ENCODE measurements at regions not wholly inside any gene's neighbourhood (a gene's known extent, or its start where the extent isn't known, plus 50 kb on each side); places are given as distances from the start of the nearest gene placed in this dataset.
"Not testable (repeated sequence)": the region's sequence is repeated elsewhere in the genome, so short reads cannot be mapped to it uniquely, and the experiment has no call there.

DNA sequence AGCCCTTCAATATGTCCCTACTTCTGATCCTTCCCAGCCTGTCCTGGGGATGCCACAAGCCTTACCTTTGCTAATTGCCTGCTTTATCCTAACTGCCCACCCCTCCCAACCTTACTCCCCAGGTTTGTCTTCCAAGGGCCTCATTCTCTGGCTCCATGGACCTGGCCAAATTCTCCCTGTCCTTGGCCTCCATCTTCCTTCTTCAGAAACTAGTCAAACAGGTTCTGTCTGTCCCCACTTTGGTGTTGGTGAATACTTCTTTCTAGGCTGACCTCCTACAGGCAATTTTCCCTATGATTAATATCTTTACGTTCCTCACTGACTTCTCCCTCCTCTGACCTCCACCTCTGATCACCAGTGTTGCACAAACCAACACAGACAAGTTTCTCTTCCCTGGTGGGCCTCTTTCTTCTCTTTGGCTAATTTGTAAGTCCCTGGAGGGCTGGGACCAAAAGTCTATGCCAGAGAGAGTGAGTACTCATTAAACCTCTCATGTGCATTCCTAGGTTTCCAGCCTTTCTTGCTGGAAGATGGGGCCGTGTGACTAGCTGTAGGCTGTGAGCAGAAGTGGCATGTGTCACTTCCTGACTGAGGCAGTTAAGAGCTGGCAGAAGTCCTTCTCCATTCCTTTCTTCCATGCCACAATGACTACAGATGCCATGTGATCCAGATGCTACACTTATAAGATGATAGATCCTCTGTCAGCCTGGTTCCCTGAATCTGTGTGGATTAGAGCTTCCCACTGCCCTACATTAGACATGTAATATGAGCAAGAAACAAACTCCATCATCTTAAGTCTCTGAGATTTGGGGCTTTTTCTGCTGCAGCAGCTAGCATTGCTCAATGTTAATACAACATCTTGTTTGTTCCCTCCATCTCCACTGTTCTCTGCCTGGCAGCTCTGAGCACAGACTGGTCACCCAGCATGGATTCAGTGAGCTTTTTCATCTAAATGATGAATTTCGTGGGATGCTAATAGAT lies 382.7 kb downstream of the RPS24 start:
- H3K4me3 ChIP-seq (replicated peaks in 1 of 3): no peak overlapping the region
- TF ChIP-seq POLR2A (IDR thresholded peaks at IDR 0.05): no peak
- TF ChIP-seq, protein P1, sequence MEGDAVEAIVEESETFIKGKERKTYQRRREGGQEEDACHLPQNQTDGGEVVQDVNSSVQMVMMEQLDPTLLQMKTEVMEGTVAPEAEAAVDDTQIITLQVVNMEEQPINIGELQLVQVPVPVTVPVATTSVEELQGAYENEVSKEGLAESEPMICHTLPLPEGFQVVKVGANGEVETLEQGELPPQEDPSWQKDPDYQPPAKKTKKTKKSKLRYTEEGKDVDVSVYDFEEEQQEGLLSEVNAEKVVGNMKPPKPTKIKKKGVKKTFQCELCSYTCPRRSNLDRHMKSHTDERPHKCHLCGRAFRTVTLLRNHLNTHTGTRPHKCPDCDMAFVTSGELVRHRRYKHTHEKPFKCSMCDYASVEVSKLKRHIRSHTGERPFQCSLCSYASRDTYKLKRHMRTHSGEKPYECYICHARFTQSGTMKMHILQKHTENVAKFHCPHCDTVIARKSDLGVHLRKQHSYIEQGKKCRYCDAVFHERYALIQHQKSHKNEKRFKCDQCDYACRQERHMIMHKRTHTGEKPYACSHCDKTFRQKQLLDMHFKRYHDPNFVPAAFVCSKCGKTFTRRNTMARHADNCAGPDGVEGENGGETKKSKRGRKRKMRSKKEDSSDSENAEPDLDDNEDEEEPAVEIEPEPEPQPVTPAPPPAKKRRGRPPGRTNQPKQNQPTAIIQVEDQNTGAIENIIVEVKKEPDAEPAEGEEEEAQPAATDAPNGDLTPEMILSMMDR (IDR thresholded peaks at IDR 0.05): peak in 1 of 6 experiments; percentile 9
- H3K36me3 ChIP-seq: no peaks in the 10 kb centered on the region
- peak; percentile 46 to 49 for DNase-seq
- H3K27ac ChIP-seq: peak overlapping the region in 2 of 3 donors; percentile 54 to 59
- H3K27me3 ChIP-seq: no peaks in the 10 kb centered on the region
- H3K9me3 ChIP-seq: no peaks in the 10 kb centered on the region
- peaks cover 15 to 38% of the 10 kb centered on the region in 2 donors for H3K4me1 ChIP-seq
- intact Hi-C loops (cut with DNase I): no loop called here
- WGBS, 2 donors: 50 to 57% methylated on average over 3 of the region's 3 CpGs

DNA sequence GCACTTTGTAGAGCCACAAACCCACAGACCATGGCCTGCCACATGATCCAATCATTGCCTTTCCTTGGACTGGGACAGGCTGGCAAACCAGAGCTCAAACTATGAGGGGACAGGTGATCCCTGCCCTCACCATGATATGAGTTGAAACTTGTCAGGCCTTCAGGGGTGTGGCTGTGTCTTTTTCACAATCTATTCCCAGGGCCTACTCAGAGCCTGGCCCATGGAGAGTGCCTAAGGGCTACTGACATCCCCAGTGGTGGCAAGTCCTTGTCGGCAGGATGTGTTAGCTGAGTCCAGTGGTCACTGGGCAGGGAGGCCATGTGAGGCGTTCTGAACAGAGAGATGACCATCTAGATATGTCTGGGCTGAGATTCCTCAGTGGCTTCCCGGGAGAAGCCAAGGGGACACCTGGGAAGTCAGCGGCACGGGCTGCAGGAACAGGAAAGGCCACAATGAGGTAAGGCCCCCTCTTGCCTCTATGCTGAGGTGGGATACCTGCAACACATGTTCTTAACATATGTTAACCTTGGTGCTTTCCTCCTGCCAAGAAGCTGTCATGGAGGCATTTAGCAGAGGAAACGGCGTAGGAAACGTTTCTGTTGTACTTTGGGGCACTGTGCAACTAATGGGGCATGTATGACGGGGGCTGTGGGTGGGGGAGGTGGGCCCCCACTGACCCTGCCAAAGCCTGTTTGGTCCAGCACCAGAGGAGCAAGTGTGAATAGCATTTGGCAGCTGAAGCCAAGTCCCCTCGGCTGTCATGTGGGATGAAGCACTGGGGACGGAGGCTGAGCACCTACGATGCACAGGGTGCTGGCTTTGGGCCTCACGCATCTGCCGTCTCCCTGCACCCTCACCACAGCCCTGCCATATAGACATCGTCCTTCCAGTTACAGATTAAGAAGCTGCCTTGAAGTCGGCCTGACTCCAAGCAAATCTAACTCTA lies 384.0 kb downstream of the RPS24 start:
- Histone ChIP-seq H3K9me3 (no peaks in the 10 kb centered on the region), H3K27ac (peak overlapping the region in 1 of 3 donors; percentile 59), H3K4me3 (replicated peaks in 1 of 3) (no peak overlapping the region), H3K4me1 (peaks cover 15 to 35% of the 10 kb centered on the region in 2 donors), H3K27me3 (no peaks in the 10 kb centered on the region), H3K36me3 (no peaks in the 10 kb centered on the region)
- TF ChIP-seq, protein P1 (IDR thresholded peaks at IDR 0.05): no peak
- TF ChIP-seq POLR2A (IDR thresholded peaks at IDR 0.05): no peak
- DNase-seq: no peak
- intact Hi-C loops (cut with DNase I): no loop called here
- WGBS, 2 donors: 93 to 94% methylated on average over 13 to 16 of the region's 16 CpGs

DNA sequence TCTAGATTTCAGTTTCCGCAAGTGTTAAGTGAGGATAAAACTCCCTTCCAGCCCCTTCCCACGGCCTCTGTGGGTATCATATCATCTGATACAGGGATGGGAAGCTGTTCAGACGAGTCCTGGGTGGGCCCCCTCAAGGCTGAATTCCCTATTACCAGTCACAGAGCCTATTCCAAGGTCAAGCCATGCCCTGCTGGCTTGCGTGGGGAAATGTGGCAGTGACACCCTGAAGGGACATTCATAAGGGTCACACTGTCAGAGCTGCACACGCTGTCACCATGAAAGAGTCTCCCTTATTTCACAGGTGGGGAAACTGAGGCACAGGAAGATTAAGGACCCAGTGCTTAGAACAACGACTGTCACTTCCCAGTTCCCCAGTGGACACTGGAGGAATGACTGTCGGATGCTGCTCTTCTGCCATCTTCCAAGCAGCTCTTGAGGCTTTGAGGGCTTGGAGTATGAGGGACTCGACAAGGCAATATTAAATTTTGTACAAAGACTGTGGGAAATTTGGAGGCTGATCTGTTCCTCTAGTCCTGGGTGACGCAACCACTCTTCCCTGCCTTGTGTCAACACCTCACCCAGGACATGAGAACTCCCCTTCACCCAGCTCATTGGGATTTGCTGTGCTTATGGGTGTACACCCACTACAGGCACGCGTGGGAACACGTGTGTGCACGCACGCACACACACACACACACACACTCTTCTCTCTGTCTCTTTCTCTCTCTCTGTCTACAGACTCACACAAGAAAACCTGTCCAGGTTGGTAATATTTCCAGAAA lies 386.0 kb downstream of the RPS24 start:
- H3K27ac ChIP-seq: no peak overlapping the region
- peaks cover 15 to 24% of the 10 kb centered on the region in 2 donors for H3K4me1 ChIP-seq
- no peaks in the 10 kb centered on the region for H3K27me3 ChIP-seq
- intact Hi-C loops (cut with DNase I): no loop called here
- H3K4me3 ChIP-seq (replicated peaks in 1 of 3): no peak overlapping the region
- WGBS, 2 donors: 92 to 94% methylated on average over 13 to 14 of the region's 14 CpGs
- TF ChIP-seq POLR2A (IDR thresholded peaks at IDR 0.05): no peak
- TF ChIP-seq, protein P1 (IDR thresholded peaks at IDR 0.05): no peak
- no peaks in the 10 kb centered on the region for H3K9me3 ChIP-seq
- no peak for DNase-seq
- H3K36me3 ChIP-seq: no peaks in the 10 kb centered on the region

DNA sequence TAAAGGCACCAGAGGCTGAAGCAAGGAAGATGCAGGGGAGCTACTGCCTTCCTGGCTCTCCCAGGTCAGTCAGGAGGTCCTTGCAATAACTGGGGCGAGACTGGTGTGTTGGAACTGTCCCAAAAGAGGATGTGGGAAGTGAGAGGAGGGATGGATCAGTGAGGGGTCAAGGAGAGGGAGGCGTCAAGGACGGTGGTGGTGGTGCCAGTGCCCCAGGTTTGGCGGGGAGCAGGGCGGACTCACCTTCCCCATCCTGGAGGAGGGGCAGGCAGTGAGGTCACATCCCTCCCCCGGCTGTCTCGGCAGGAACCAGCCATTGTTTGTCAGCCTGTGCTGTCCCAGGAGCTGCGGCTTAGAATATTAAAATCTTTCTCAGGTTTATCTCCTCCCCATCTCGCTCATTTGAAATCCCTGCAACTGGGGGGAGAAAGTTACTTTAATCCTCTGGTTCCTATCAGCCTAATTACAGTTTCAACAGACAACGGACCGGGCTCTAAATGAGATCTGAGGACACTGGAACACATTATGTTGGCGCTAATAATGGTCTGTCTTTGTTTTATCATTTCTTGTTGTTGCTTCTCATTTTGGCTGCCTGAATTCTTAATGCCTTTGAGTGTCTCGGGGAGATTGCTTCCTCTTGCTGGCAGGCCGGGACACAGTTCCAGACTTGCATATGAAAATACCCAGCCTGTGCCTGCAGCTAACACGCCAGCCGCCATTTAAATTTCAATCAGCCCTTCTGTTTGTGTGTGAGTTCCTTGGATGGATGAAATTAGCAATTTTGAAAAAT lies 387.5 kb downstream of the RPS24 start:
- Histone ChIP-seq H3K9me3 (no peaks in the 10 kb centered on the region), H3K27me3 (no peaks in the 10 kb centered on the region), H3K27ac (no peak overlapping the region), H3K4me1 (peaks cover 7 to 11% of the 10 kb centered on the region in 2 donors), H3K4me3 (replicated peaks in 1 of 3) (no peak overlapping the region), H3K36me3 (no peaks in the 10 kb centered on the region)
- DNase-seq: peak; percentile 3 to 27
- intact Hi-C loops (cut with DNase I): no loop called here
- no peak for TF ChIP-seq POLR2A (IDR thresholded peaks at IDR 0.05)
- TF ChIP-seq, protein P1 (IDR thresholded peaks at IDR 0.05): no peak
- 64 to 70% methylated on average over 16 of the region's 16 CpGs for WGBS, 2 donors

DNA sequence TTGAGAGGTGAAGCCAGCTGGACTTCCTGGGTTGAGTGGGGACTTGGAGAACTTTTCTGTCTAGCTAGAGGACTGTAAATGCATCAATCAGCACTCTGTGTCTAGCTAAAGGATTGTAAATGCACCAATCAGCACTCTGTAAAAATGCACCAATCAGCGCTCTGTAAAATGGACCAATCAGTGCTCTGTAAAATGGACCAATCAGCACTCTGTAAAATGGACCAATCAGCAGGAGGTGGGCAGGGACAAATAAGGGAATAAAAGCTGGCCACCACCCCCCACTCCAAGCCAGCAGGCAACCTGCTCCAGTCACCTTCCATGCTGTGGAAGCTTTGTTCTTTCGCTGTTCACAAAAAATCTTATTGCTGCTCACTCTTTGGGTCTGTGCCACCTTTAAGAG lies 390.4 kb downstream of the RPS24 start:
- 98% methylated on average over 2 of the region's 2 CpGs for WGBS, 2 donors
- H3K4me1 ChIP-seq; H3K27ac ChIP-seq; H3K27me3 ChIP-seq; H3K36me3 ChIP-seq; H3K4me3 ChIP-seq (replicated peaks in 1 of 3); intact Hi-C loops (cut with DNase I); DNase-seq; H3K9me3 ChIP-seq: not testable (repeated sequence)

Measured in thyroid gland (tissue), 4 donors.